ENCODE measurements at regions not wholly inside any gene's neighbourhood (a gene's known extent, or its start where the extent isn't known, plus 50 kb on each side); places are given as distances from the start of the nearest gene placed in this dataset.
"Not testable (repeated sequence)": the region's sequence is repeated elsewhere in the genome, so short reads cannot be mapped to it uniquely, and the experiment has no call there.

- no peak for TF ChIP-seq CTCF (IDR thresholded peaks at IDR 0.05; ENCODE audit: low read depth, low read length)
- no peak overlapping the region for H3K27ac ChIP-seq
- no peaks in the 10 kb centered on the region for H3K27me3 ChIP-seq (ENCODE audit: insufficient read depth, low read depth, severe bottlenecking)
- no peak for DNase-seq
- no peaks in the 10 kb centered on the region for H3K9me3 ChIP-seq (ENCODE audit: severe bottlenecking)
- no peaks in the 10 kb centered on the region for H3K36me3 ChIP-seq
- H3K4me3 ChIP-seq (ENCODE audit: low read depth, low read length), result no peak overlapping the region
Observed at GRCh38 chr3:103513003-103513402, 1078.2 kb downstream of the ZPLD1 start.

- Histone ChIP-seq H3K9me3 (ENCODE audit: severe bottlenecking) (no peaks in the 10 kb centered on the region), H3K27ac (no peak overlapping the region), H3K4me3 (ENCODE audit: low read depth, low read length) (no peak overlapping the region), H3K27me3 (ENCODE audit: insufficient read depth, low read depth, severe bottlenecking) (no peaks in the 10 kb centered on the region), H3K36me3 (no peaks in the 10 kb centered on the region)
- no peak for TF ChIP-seq CTCF (IDR thresholded peaks at IDR 0.05; ENCODE audit: low read depth, low read length)
- no peak for DNase-seq
Observed at GRCh38 chr3:103515116-103515515, 1080.3 kb downstream of the ZPLD1 start.

GRCh38 chr3:103516950-103517349 is 1082.1 kb downstream of the ZPLD1 start:
- Histone ChIP-seq H3K36me3 (no peaks in the 10 kb centered on the region), H3K9me3 (ENCODE audit: severe bottlenecking) (peaks cover under 1% of the 10 kb centered on the region), H3K27ac (no peak overlapping the region), H3K27me3 (ENCODE audit: insufficient read depth, low read depth, severe bottlenecking) (no peaks in the 10 kb centered on the region), H3K4me3 (ENCODE audit: low read depth, low read length) (no peak overlapping the region)
- no peak for TF ChIP-seq CTCF (IDR thresholded peaks at IDR 0.05; ENCODE audit: low read depth, low read length)
- no peak for DNase-seq

DNA sequence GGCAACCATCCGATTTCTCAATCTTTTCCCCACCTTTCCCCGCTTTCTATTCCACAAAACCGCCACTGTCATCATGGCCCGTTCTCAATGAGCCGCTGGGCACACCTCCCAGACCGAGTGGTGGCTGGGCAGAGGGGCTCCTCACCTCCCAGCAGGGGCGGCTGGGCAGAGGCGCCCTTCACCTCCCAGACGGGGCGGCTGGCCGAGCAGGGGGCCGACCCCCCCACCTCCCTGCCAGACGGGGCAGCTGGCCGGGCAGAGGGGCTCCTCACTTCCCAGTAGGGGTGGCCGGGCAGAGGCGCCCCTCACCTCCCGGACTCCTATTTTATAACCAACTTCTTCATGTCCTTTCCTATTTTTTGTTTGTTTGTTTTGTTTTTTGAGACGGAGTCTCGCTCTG is 1096.5 kb downstream of the ZPLD1 start:
- not testable (repeated sequence) for H3K27ac ChIP-seq; H3K36me3 ChIP-seq; H3K27me3 ChIP-seq (ENCODE audit: insufficient read depth, low read depth, severe bottlenecking); DNase-seq; H3K9me3 ChIP-seq (ENCODE audit: severe bottlenecking); H3K4me3 ChIP-seq (ENCODE audit: low read depth, low read length)

DNA sequence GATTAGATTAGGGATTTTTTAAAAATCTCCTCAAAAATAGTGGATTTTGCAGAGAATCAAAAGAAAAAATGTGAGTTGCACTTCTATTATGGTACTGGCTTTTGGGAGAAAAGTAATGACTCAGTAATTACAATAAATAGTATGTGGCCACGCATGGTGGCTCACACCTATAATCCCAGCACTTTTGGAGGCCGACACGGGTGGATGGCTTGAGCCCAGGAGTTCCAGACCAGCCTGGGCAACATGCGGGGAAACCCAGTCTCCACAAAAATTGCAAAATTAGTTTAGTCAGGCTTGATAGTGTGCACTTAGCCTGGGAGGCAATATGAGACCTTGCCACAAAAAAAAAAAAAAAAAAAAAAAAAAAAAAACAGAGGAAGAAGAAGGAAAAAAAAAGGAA is 1098.2 kb downstream of the ZPLD1 start:
- no peak for TF ChIP-seq CTCF (IDR thresholded peaks at IDR 0.05; ENCODE audit: low read depth, low read length)
- H3K36me3 ChIP-seq, result no peaks in the 10 kb centered on the region
- H3K9me3 ChIP-seq (ENCODE audit: severe bottlenecking), result no peaks in the 10 kb centered on the region
- no peaks in the 10 kb centered on the region for H3K27me3 ChIP-seq (ENCODE audit: insufficient read depth, low read depth, severe bottlenecking)
- no peak overlapping the region for H3K27ac ChIP-seq
- no peak overlapping the region for H3K4me3 ChIP-seq (ENCODE audit: low read depth, low read length)
- no peak for DNase-seq

DNA sequence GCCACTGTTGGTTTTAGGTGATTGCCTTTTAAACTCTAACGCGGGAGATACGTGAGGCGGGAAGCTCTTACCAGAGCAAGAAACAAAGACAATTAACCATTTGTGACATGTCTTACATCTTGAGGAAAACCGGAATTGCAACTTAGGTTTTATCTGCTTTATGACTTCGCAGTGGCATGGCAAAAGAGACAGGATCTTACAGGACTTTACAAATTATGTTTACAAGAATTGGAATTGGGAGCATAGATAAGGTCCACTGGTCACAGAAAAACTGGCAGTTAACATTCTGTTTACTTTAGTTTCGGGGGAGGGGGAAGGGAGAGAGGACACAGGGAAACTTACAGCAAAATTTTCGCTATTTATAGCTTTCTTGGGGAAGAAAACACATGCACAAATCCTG is 1119.6 kb downstream of the ZPLD1 start:
- Histone ChIP-seq H3K27me3 (ENCODE audit: insufficient read depth, low read depth, severe bottlenecking) (no peaks in the 10 kb centered on the region), H3K4me3 (ENCODE audit: low read depth, low read length) (no peak overlapping the region), H3K9me3 (ENCODE audit: severe bottlenecking) (no peaks in the 10 kb centered on the region), H3K27ac (no peak overlapping the region), H3K36me3 (no peaks in the 10 kb centered on the region)
- no peak for TF ChIP-seq CTCF (IDR thresholded peaks at IDR 0.05; ENCODE audit: low read depth, low read length)
- DNase-seq, result no peak

- H3K9me3 ChIP-seq (ENCODE audit: severe bottlenecking); H3K36me3 ChIP-seq; H3K27me3 ChIP-seq (ENCODE audit: insufficient read depth, low read depth, severe bottlenecking); DNase-seq; H3K27ac ChIP-seq; H3K4me3 ChIP-seq (ENCODE audit: low read depth, low read length): not testable (repeated sequence)
Observed at GRCh38 chr3:103564116-103564515, 1129.3 kb downstream of the ZPLD1 start.
